ENCODE measurements at regions not wholly inside any gene's neighbourhood (a gene's known extent, or its start where the extent isn't known, plus 50 kb on each side); places are given as distances from the start of the nearest gene placed in this dataset.
"Not testable (repeated sequence)": the region's sequence is repeated elsewhere in the genome, so short reads cannot be mapped to it uniquely, and the experiment has no call there.

- H3K27ac ChIP-seq, result no peak overlapping the region
- TF ChIP-seq CTCF (IDR thresholded peaks at IDR 0.05), result no peak
- peaks cover 0 to 22% (median 8%) of the 10 kb centered on the region in 9 donors for H3K4me1 ChIP-seq
- DNase-seq (no peak), ATAC-seq (no peak)
- 69 to 75% methylated on average over 3 of the region's 3 CpGs for WGBS, 2 donors
- H3K9me3 ChIP-seq, result no peaks in the 10 kb centered on the region
- no peaks in the 10 kb centered on the region for H3K27me3 ChIP-seq
- H3K4me3 ChIP-seq, result no peak overlapping the region
- intact Hi-C loops (cut with DNase I), result no loop called here
- no peaks in the 10 kb centered on the region for H3K36me3 ChIP-seq
Measured at GRCh38 chr12:118541071-118541470, 164.7 kb downstream of the SUDS3 start.

GRCh38 chr12:118541934-118542333 is 165.6 kb downstream of the SUDS3 start:
- Histone ChIP-seq H3K36me3 (no peaks in the 10 kb centered on the region), H3K4me1 (peaks cover 0 to 15% (median 4%) of the 10 kb centered on the region in 9 donors), H3K27me3 (no peaks in the 10 kb centered on the region), H3K27ac (no peak overlapping the region), H3K9me3 (no peaks in the 10 kb centered on the region), H3K4me3 (no peak overlapping the region)
- ATAC-seq, result no peak
- TF ChIP-seq CTCF (IDR thresholded peaks at IDR 0.05), result no peak
- 92% methylated on average over 6 of the region's 6 CpGs for WGBS, 2 donors
- intact Hi-C loops (cut with DNase I), result no loop called here
- DNase-seq, result no peak

GRCh38 chr12:118543651-118544050 is 167.3 kb downstream of the SUDS3 start:
- no peaks in the 10 kb centered on the region for H3K4me1 ChIP-seq
- H3K4me3 ChIP-seq, result no peak overlapping the region
- H3K27me3 ChIP-seq, result no peaks in the 10 kb centered on the region
- TF ChIP-seq CTCF (IDR thresholded peaks at IDR 0.05), result no peak
- 80 to 90% methylated on average over 4 of the region's 4 CpGs for WGBS, 2 donors
- H3K36me3 ChIP-seq, result no peaks in the 10 kb centered on the region
- H3K9me3 ChIP-seq, result peaks cover 0 to 14% (median 0%) of the 10 kb centered on the region in 11 donors
- ATAC-seq, result no peak
- DNase-seq, result no peak
- H3K27ac ChIP-seq, result no peak overlapping the region
- intact Hi-C loops (cut with DNase I), result no loop called here

- TF ChIP-seq CTCF (IDR thresholded peaks at IDR 0.05), result no peak
- ATAC-seq (peak in 1 of 8 donors; percentile 63), DNase-seq (no peak)
- Histone ChIP-seq H3K9me3 (peaks cover 0 to 16% (median 0%) of the 10 kb centered on the region in 11 donors), H3K4me1 (no peaks in the 10 kb centered on the region), H3K4me3 (no peak overlapping the region), H3K27ac (no peak overlapping the region), H3K36me3 (no peaks in the 10 kb centered on the region), H3K27me3 (no peaks in the 10 kb centered on the region)
- WGBS, 2 donors, result 61 to 63% methylated on average over 1 of the region's 1 CpG
- intact Hi-C loops (cut with DNase I), result no loop called here
Measured at GRCh38 chr12:118544569-118544968, 168.2 kb downstream of the SUDS3 start.

- H3K36me3 ChIP-seq; H3K4me3 ChIP-seq; DNase-seq; H3K27me3 ChIP-seq; H3K4me1 ChIP-seq; ATAC-seq; intact Hi-C loops (cut with DNase I); H3K27ac ChIP-seq: not testable (repeated sequence)
- 95 to 97% methylated on average over 6 of the region's 6 CpGs for WGBS, 2 donors
- peaks cover 0 to 22% (median 0%) of the 10 kb centered on the region in 11 donors for H3K9me3 ChIP-seq
Measured at GRCh38 chr12:118547606-118548005, 171.3 kb downstream of the SUDS3 start.
